Lung microvascular endothelial cell (primary cell): ENCODE measurements at regions not wholly inside any gene's neighbourhood (a gene's known extent, or its start where the extent isn't known, plus 50 kb on each side); places are given as distances from the start of the nearest gene placed in this dataset.
"Not testable (repeated sequence)": the region's sequence is repeated elsewhere in the genome, so short reads cannot be mapped to it uniquely, and the experiment has no call there.

ENCODE experiments used
- DNase-seq, 2 donors: peaks; one replicate each; pipeline versions ENCODE4 v3.0.0 to v3.0.0-alpha.2; 2010; ENCODE audit warnings: low read depth in 2 of 2

DNA sequence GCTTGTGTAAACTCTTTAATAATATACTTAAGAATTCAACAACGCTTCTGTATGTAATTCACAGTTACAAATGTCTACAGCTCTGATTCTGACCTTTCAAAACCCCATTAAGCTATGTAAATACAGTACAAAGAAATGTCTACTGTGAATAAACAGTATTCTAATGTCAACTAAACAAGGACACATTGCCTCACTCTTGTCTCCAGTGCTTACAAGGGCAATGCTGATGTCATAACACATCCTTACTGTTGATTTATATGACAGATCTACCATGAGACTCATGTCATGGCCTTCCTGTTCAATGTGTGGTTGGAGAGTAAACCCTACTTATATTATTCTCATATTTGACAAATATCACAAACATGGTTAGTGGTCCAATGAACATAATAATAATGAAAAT lies 256.1 kb upstream of the ADGRL3 start:
- DNase-seq: no peak

DNA sequence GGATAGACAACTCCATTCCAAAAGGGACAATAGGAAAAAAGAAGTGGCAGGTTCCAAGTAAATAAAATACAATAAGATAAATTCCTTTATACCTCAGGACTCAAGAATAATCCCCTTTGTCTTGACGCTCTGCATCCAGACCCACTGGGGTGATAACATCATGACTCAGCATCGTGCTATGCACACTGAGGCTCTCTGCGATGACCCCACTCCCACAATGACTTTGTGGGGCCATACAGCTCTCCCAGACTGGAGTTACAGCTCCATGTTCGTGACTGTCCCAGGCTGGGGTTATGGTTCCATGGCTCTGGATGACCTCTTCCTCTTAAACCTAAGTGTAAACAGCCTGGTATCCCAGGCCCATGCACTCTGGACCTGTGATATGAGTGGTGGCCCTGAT lies 254.5 kb upstream of the ADGRL3 start:
- DNase-seq: no peak

DNA sequence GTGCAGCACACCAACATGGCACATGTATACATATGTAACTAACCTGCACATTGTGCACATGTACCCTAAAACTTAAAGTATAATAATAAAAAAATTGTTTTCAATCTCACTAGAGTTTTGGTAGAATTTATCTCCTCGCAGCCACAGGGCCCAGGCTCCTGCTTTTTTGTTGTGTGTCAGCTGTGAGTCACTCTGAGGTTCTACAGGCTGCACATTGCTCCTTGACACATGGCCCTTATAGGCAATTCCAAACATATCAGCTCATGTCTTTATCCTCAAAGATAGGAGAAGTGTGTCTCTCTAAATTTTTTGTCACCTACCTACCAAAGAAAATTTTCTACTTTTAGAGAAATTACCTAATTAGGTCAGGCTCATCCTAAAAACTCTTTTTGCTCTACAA lies 252.1 kb upstream of the ADGRL3 start:
- DNase-seq: no peak

DNA sequence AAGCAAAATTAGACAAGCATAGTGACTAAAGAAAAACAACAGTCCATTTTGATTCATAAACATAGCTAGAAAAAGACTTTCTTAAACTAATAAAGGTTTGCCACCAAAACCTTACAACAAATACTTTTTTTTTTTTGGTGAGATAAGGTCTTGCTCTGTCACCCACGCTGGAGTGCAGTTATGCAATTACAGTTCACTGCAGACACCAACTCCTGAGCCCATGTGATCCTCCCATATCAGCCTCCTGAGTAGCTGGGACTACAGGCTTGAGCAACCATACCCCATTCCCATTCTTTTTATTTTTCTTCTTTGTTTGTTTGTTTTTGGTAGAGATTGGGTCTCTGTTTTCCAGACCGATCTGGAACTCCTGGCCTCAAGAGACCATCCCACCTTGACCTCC lies 247.2 kb upstream of the ADGRL3 start:
- DNase-seq: no peak

DNA sequence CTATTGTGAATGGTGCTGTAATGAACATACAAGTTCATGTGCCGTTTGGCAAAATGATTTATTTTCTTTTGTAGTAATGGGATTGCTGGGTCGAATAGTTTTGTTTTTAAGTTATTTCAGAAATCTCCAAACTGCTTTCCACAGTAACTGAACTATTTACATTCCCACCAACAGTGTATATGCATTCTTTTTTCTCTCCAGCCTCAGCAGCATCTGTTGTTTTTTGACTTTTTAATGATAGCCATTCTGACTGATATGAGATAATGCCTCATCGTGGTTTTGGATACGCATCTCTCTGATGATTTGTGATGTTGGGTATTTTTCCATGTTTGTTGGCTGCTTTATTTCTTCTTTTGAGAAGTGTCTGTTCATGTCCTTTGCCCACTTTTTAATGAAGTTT lies 246.3 kb upstream of the ADGRL3 start:
- no peak for DNase-seq

DNA sequence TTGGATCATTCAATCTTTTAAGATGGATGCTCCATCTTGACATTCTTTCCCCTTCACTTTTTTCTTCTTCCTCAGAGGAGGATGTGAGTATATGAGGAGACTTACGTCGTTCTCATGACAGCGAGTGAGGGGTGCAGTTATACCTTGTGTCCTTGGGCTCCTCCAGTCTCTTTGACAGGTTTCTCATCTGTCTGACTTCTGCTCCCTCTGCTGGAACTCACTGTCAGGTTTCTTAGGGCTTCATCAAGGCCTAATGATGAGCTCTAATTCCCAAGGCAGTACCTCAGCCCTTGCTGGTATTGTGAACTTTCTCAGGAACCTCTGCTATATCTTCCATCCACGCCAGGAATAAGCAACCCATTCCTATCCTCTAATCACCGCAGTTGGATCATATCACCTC lies 237.8 kb upstream of the ADGRL3 start:
- DNase-seq: no peak

DNA sequence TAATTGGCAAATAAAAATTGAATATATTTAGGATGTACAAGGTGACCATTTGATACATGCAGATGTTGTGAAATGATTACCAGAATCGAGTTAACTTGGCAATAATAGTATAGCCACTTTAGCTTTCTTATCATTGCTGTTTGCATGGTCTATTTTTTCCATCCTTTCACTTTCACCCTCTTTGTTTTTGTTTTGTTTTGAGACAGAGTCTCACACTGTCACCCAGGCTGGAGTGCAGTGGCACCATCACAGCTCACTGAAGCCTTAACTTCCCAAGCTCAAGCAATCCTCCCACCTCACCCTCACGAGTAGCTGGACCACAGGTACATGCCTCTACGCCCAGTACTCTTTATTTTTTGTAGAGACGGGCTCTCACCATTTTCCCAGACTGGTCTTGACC lies 218.6 kb upstream of the ADGRL3 start:
- DNase-seq: no peak

DNA sequence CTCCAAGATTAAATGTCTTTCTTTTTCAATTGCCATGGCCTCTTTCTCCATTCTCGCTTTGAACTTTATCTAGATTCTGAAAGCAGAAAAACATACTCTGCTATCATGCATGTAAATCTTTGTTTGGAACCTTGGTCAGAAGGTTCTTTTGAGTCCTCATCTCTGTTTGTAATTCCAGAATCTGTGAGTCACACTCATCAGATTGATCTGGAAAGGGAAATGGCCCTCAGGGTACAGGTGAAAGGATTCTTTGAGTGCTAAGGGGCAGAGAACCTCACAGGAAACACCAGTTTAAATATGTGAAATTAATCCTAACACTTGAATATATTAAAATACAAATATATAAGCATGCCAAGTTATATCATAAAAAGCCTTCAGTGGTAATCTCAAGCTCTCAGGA lies 211.0 kb upstream of the ADGRL3 start:
- DNase-seq: no peak

DNA sequence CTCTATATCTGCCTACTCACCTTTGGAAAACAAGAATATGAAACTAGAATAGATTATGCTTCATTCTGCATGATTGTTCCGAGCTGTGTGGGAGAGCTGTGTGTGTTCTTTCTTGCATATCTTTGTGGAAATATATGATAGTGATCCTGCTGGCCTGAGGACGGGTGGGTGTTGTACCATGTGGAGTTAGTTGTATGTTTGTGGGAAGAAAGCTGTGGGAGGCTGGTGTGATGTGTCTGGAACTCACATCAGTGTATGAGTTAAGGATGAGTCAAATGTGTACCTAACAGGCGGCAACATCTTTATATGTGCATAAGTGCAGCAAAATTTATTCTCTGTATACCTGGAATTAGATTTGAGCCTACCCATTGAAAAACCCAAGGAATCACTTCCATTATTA lies 208.1 kb upstream of the ADGRL3 start:
- DNase-seq: no peak

DNA sequence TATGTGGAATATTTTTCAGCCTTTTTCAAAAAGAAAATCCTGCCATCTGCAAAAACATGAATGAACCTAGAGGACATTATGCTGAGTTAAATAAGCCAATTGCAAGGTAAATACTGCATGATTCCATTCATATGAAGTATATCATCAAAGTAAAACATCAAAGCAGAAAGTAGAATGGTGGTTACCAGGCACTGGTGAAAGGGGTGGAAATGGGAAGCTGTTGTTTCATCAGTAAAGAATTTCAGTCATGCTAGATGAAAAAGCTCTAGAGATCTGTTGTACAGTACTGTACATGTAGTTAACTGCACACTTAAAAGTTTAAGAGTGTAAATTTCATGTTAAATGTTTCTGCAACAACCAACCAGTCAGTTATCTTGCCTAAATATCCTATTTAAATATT lies 196.8 kb upstream of the ADGRL3 start:
- no peak for DNase-seq

DNA sequence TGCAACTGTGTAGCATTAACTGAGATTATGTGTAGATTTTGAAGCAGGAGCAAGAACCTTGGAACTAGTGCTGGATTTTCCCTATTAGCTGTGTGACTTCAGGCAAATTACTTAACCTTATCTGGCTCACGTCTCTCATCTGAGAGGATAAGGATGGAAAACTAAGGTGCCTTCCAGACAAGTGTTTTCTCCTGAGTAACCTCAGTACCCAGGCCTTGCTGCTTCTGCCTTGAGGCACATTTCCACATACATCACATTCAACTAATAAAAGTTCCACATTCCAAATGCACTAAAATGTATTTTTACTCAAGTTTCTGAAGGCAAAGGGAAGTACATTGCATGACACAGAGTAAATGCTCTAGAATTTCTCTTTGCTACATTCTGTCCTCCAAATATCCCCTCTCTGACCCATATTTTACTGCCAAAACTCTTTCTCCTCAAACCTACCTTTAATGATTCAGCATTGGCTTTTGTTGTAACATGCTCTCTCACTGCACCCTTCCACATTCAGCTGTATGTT lies 195.4 kb upstream of the ADGRL3 start:
- no peak for DNase-seq

DNA sequence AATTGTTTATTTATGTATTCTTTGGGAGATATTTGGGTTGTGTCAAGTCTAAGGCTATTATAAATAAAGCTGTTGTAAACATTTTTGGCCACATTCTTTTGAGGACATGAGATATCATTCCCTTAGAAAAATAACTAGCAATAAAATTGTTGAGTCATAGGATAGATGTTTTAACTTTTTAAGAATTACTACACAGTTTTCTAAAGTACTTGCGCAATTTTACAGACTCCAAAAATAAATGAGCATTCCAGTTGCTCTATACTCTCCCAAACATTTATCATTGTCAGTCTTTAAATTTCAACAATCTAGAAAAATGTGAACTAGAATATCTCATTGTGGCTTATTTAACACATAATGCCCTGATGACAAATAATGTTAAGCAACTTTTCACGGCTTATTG lies 189.1 kb upstream of the ADGRL3 start:
- DNase-seq: no peak

DNA sequence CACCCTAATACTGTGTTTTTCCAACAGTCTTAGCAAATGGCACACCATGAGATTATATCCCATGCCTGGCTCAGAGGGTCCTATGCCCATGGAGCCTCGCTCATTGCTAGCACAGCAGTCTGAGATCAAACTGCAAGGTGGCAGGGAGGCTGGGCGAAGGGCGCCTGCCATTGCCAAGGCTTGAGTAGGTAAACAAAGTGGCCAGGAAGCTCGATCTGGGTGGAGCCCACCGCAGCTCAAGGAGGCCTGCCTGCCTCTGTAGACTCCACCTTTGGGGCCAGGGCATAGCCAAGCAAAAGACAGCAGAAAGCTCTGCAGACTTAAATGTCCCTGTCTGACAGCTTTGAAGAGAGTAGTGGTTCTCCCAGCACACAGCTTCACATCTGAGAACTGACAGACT lies 188.2 kb upstream of the ADGRL3 start:
- DNase-seq: not testable (repeated sequence)

DNA sequence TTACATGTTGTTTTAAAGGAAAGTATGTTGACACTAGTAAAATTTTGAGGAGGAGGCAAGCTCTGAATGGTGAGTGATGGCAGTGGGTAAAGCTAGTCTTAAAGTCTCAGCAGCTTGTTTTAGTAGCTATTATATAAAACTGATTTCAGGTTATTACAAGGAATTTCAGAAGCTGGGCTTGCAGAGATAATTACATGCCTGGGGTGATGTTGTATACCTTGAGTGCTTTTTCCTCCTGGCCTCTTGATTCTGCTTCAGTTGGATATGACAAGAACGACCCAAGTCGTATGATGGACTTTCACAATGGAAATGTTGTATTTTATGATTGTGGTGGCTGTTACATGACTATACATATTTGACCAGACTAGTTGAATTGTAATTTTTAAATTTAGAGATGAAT lies 175.5 kb upstream of the ADGRL3 start:
- no peak for DNase-seq

DNA sequence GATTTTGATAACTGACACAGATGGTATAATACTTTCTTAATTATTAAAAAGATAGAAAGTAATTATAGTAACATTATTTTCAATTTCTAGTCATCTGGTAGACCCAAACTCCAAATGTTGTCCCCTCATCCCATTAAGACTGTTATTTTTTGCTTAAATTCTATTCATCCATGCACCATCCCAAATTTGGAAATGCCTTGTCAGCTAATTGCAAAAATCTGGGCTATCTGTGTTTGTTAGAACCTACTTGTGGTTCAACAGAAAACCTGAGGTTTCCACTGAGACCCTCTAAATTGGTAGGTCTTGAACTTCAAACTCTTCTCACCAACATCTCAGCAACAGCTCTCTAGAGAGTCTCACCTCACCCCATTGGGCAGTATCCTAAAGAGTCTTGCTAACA lies 172.2 kb upstream of the ADGRL3 start:
- DNase-seq: no peak

DNA sequence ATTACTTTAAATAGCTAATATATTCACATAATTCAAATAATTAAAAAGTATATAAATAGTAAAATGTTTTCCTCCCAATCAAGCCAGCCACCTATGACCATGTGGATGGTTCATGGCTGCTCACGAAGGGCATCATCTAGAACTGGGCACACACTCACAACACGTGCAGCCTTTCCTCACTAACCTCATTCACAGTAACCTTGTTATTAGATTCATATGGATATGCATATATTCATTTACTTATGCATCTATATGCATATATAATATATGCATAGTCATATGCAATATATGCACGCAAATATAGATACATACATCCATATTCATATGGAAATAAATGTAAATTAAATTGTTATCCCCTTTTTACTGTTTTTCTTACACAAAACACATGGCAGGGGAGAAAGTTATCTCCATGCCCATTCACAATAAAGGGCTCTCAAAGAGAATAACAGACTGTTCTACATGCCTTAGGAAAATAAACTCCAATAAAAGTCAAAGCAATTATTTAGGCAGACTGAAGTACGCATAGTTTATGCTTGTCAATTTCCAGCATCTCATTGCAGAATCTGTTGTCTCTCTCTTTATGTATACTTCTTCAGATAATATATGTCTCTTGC lies 163.9 kb upstream of the ADGRL3 start:
- no peak for DNase-seq

DNA sequence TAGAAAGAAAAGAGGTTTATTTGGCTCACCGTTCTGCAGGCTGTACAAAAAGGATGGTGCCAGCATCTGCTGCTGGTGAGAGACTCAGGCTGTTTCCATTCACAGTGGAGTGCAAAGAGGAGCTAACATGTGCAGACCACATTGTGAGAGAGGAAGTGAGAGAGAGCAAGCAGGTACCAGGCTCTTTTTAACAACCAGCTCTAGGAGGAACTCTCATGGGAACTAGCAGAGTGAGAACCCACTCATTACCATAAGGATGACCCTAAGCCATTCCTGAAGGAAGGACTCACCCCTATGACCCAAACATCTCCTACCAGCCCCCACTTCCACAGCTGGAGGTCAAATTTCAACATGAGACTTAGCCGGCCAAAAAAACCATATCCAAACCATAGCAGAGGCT lies 158.6 kb upstream of the ADGRL3 start:
- no peak for DNase-seq

DNA sequence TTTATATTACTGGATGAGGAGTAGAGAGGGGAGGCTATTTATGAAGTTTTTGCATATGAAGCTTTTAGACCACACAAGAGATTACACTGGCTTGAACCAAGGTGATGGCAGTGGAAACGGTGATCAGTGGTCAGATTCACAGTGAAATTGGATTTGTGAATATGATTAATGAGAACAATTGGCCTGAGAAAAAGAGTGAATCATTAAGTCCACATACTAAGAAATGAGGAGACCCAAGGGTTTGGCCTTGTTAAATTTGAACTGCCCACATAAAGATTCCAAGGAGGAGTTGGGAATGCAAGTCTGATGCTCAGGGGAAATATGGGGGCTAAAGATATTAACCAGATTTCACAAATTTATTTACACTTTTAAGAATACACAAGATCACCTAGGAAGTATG lies 155.3 kb upstream of the ADGRL3 start:
- no peak for DNase-seq

DNA sequence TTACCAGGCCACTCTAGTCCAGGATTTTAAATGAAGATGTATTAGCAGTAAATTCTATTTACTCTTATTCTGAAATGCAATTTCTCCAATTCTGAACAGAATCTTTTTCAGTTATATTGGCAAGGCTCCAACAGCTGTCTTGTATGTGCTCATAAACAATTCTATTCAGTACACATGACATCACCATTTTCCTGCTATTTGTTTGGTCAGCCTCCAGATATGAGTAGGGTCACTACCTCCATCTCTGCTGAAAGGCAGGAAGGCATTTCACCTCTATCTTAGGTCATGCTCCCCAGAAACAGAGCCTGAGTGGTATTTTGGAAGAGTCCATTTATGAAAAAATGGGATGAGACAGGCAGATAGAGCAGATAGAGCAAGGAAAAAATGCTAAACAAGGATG lies 151.1 kb upstream of the ADGRL3 start:
- no peak for DNase-seq

DNA sequence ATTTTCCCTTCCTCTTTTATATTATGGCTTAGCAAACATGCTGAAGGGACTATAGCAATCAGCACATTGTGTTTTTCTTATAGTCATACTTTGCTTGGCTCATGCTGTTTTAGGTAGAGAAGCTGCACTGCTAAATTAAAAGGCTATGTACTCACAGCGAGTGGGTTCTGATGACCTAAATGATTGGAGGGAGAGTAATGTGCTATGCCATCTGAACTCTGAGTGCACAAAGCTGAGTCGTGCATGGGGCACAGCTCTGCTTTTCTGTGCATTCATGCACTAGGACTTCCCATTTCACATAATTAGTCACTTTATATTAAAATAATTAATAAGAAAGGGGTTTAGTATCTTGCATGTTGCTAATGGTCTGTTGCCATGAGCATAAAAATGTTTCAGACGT lies 132.7 kb upstream of the ADGRL3 start:
- DNase-seq: no peak

DNA sequence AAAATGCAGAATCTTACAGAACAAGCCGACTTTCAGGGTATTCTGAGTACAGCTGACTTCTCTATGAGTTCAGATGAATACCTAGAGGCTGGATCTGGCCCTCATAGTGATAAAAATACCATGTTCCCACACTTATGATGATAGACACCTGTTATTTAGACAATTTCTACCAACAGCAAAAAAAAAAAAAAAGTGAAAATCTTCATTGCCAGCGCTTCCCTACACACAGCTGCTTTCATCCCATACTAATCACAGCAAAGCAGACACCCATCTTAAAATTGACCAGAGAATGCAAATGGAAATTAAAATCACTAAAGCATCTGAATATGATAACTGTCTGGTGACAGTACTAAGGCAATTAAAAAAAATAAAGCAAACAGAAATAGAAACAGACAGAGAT lies 132.1 kb upstream of the ADGRL3 start:
- DNase-seq: no peak

DNA sequence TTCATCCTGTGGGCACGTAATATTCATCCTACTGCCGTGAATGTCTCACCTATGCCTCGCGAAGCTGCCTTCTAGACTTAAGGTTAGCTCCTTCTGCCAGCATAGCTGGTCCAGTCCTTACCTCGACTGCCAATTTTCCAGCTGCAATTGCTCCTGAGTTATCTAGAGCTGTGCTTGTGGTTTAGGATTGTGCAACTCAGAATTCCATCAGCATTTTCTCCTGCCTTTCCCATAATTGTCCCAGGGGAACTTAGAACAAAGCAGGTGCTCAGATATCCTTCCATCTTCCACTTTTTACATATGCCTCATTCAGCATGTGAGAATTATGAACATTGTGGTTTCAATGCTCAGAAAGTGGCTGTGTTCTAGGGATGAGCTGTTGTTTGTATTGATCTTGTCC lies 131.4 kb upstream of the ADGRL3 start:
- DNase-seq: no peak

DNA sequence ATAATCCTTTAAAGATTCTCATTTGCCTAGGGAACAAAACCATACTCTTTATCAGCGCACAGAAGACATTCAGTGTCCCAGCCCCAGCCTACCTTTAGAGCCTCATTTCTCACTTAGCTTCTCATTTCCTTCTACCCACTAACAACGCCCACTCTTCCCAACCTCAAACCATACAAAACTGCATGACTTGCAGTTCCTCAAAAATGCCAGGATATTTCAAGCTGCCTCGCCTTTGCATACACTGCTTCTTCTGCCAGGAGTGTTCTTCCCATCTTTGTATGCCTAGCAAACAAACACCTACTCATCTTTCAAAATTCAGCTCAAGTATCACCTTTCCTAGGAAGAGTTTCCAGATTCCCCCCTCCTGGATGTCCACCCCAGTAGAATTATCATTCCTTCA lies 129.9 kb upstream of the ADGRL3 start:
- DNase-seq: no peak

DNA sequence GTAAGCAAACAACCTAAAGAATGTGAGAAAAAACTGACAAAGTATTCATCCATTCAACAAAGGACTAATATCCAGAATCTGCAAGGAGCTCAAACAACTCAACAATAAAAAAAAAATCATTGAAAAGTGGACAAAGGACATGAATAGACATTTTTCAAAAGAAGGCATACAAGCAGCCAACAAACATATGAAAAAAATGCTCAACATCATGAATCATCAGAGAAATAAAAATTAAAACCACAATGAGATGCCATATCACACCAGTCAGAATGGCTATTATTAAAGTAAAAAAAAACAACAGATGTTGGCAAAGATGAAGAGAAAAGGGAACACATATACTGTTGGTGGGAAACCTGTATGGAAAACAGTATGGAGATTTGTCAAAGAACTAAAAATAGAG lies 120.7 kb upstream of the ADGRL3 start:
- no peak for DNase-seq
